ENCODE measurements at regions not wholly inside any gene's neighbourhood (a gene's known extent, or its start where the extent isn't known, plus 50 kb on each side); places are given as distances from the start of the nearest gene placed in this dataset.
A peak's percentile ranks its signal among the peaks of the same experiment; 100 is the strongest.

DNA sequence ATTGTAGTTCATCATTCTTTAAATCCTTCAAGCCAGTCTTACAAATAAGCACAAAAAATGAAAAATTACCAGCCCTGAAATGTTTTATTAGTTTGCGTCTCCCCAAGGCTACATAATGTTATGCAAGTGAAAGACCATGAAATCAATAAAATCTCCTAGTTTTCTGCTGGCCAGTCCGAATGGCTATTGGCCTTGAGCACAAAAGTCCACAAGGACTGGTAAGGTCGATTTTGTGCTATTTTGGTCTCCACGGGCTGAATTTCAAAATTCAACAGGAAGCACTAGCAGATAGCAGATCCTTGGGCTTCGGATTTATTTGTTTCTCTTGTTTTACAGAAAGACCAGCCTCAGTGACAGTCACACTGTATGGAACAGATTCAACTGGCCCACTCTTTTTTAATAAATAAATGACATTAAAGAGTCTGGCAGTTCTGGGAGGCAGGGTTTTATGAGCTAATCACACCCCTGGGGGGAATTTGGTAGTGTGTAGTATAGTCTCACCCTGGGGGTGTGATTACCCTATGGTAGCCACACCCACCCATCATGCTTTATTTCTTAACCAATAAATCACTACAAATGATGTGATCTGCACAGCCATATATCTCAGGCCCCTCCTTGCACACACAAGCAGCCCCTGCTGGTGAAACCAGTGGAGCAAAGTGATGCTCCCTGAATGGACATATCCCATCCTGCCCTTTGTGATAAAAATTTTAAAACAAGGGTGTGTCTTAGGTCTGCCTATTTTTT, 51.1 kb upstream of the TMEM33 start:
- no peak overlapping the region for H3K27ac ChIP-seq
- no peaks in the 10 kb centered on the region for H3K9me3 ChIP-seq
- TF ChIP-seq POLR2A (IDR thresholded peaks at IDR 0.05) = no peak
- TF ChIP-seq, protein P1, sequence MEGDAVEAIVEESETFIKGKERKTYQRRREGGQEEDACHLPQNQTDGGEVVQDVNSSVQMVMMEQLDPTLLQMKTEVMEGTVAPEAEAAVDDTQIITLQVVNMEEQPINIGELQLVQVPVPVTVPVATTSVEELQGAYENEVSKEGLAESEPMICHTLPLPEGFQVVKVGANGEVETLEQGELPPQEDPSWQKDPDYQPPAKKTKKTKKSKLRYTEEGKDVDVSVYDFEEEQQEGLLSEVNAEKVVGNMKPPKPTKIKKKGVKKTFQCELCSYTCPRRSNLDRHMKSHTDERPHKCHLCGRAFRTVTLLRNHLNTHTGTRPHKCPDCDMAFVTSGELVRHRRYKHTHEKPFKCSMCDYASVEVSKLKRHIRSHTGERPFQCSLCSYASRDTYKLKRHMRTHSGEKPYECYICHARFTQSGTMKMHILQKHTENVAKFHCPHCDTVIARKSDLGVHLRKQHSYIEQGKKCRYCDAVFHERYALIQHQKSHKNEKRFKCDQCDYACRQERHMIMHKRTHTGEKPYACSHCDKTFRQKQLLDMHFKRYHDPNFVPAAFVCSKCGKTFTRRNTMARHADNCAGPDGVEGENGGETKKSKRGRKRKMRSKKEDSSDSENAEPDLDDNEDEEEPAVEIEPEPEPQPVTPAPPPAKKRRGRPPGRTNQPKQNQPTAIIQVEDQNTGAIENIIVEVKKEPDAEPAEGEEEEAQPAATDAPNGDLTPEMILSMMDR (IDR thresholded peaks at IDR 0.05) = no peak
- peaks cover 0 to 23% (median 7%) of the 10 kb centered on the region in 4 donors for H3K4me1 ChIP-seq
- no peak overlapping the region for H3K4me3 ChIP-seq
- H3K36me3 ChIP-seq = no peaks in the 10 kb centered on the region
- peaks cover 0 to 32% of the 10 kb centered on the region in 2 donors for H3K27me3 ChIP-seq
- DNase-seq = no peak

DNA sequence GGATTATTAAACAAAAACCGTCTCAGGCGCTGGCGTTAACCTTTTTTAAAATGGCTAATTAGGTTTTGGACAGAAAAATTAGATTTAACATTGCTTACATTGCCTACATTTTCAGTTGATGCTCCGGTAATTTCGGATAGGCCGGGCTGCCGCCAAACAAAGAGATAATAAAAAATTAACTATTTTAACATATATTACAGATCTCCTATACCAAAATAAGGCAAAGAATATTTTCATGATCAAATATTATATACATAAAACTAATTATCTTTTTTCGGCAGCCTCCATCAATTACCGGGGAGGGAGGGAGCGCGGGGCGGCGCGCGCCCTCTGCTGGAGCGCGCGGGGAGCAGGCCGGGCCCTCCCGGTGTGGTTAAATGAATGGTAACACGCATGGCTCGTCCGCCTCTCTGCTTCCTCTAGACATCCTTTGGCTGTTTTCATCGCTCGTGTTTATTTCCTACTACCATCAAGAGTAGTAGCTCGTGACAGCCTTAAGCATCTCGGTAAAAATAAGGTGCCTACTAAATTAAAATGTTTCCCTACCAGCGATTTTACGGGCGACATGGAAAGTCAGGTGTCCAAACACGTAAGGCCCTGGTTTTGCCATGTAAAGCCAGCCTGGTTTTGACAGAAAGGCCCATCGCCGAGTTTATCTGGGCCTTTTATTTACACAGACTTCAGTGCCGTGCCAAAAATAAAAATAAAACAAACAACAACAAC, 52.4 kb upstream of the TMEM33 start:
- H3K9me3 ChIP-seq = no peaks in the 10 kb centered on the region
- H3K27me3 ChIP-seq = peaks cover 0 to 43% of the 10 kb centered on the region in 2 donors
- no peak overlapping the region for H3K27ac ChIP-seq
- TF ChIP-seq POLR2A (IDR thresholded peaks at IDR 0.05) = no peak
- TF ChIP-seq, protein P1 (IDR thresholded peaks at IDR 0.05) = peak in 5 of 6 experiments; percentile 59 to 86 (median 60)
- H3K36me3 ChIP-seq = no peaks in the 10 kb centered on the region
- H3K4me3 ChIP-seq = peak overlapping the region in 3 of 4 donors; percentile 9 to 39 (median 34)
- peak in 1 of 3 donors; percentile 62 for DNase-seq
- peaks cover 0 to 23% (median 7%) of the 10 kb centered on the region in 4 donors for H3K4me1 ChIP-seq

DNA sequence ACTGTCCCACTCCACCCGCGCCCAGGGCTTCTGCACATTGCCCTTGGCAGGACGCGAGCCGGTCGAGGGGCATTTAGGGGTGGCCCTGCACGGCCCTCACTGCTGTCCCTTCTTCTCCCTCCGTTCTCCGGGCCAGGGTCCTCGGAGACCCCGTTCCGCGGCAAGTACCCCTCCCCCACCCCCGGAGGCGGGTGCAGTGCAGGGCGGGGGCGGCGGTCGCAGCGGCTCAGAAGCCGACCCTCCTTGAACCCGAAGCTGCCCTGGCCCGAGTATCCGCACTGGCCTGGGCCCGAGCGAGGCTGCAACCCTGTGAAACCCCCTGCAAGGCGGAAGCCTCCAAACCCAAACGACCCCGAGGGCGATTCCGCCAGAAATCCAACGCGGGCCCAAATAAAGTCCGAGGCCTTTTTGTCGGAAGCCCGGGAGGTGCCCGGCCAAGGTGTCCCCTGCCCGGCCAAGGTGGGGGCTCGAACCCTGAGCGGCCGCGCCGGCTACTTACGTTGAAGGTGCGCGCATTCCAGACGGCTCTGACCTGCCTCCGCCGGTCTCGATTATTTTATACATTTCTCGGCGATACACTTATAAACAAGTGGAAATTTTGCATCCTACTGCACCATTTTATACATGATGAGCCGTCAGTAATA, 53.1 kb upstream of the TMEM33 start:
- peaks cover 0 to 23% (median 7%) of the 10 kb centered on the region in 4 donors for H3K4me1 ChIP-seq
- no peak for TF ChIP-seq POLR2A (IDR thresholded peaks at IDR 0.05)
- TF ChIP-seq, protein P1 (IDR thresholded peaks at IDR 0.05) = no peak
- H3K9me3 ChIP-seq = no peaks in the 10 kb centered on the region
- H3K27me3 ChIP-seq = peaks cover 0 to 43% of the 10 kb centered on the region in 2 donors
- H3K27ac ChIP-seq = no peak overlapping the region
- DNase-seq = no peak
- no peaks in the 10 kb centered on the region for H3K36me3 ChIP-seq
- H3K4me3 ChIP-seq = peak overlapping the region in 3 of 4 donors; percentile 9 to 39 (median 34)

DNA sequence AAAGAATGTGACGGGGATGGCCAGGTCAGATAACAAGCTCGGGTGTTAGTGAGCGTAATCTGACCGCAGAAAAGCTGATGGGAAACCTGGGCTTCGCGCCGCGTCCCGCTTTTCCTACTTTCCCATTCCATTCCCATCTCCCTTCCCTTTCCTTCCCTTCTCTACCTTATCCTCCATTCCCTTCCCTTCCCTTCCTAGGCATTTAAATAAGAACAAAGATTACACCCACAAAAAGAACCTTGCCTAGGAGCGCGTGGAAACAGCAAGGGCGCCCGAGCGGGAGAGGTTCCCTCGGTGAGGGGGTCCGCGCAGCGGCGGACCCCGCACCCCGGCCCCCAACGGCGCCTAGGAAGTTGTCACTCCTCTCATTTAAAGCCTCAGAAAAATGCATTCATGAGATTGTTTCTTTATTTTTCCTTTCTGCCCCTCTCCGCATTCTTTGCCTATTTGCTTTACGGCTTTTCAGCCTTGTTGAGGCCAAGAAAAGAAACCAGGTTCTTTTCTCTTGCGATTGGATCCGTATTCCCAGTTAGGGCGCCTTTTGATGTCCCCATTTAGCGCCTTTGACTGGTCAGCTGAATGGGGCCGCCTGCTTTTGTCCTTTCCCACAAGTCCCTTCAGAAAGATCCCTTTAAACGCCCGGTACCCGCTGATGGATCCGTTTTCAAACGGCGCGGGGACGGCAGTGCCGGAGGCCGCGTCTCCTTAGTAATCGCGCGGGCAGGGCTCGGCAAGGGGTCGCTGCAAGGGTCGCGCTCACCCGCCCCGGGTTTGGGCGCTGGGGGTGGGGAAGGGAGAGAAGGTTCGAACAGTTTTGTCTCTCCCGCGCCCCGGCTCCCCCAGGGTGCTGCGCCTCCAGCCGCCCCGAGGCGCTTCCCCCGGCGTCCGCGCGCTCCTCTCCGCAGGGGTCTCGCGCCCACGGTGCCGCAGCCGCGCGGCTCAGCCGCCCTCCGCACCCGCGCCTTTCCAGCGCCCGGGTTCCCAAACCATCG, 54.1 kb upstream of the TMEM33 start:
- DNase-seq = no peak
- TF ChIP-seq, protein P1 (IDR thresholded peaks at IDR 0.05) = no peak
- no peak for TF ChIP-seq POLR2A (IDR thresholded peaks at IDR 0.05)
- no peaks in the 10 kb centered on the region for H3K36me3 ChIP-seq
- peaks cover 0 to 44% of the 10 kb centered on the region in 2 donors for H3K27me3 ChIP-seq
- peaks cover 0 to 23% (median 7%) of the 10 kb centered on the region in 4 donors for H3K4me1 ChIP-seq
- peak overlapping the region in 3 of 4 donors; percentile 9 to 39 (median 34) for H3K4me3 ChIP-seq
- no peaks in the 10 kb centered on the region for H3K9me3 ChIP-seq
- H3K27ac ChIP-seq = no peak overlapping the region
